GM21737 (cell line): ENCODE measurements at regions not wholly inside any gene's neighbourhood (a gene's known extent, or its start where the extent isn't known, plus 50 kb on each side); places are given as distances from the start of the nearest gene placed in this dataset.
"Not testable (repeated sequence)": the region's sequence is repeated elsewhere in the genome, so short reads cannot be mapped to it uniquely, and the experiment has no call there.

ENCODE experiments used
- ATAC-seq: cut with Tn5 transposase; IDR thresholded peaks from one replicate; pipeline ENCODE4 v1.9.1; 2021; ENCODE audit warnings: mild to moderate bottlenecking, moderate library complexity; ENCODE audit not compliant: unreplicated experiment

- ATAC-seq, result not testable (repeated sequence)
Observed at GRCh38 chrX:40788698-40789097, 53.4 kb upstream of the MED14 start.

DNA sequence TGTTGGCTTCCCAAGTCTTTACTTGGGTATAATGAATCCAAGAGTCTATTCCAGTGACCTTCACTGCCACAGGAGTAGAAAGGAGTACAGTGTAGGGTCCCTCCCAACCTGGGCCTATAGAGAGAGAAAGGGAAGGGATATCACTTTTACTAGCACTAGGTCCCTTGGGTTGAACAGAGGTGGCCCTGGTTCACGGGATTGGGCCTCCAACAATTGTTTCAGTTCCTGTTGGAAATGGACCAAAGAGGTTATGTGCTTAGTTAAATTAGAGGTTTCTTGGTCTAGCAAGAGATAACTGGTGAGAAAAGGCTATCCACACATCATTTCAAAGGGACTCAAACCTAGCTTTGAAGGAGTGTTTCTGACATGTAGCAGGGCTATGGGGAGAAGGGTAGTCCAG, 57.1 kb upstream of the MED14 start:
- no peak for ATAC-seq

DNA sequence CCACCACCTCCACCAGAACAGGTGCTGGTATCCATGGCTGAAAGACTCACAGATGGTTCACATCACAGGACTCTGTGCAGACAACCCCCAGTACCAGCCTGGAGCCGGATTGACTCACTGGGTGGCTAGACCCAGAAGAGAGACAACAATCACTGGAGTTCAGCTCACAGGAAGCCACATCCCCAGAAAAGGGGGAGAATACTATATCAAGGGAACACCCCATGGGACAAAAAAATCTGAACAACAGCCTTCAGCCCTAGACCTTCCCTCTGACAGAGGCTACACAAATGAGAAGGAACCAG, 59.4 kb upstream of the MED14 start:
- ATAC-seq, result not testable (repeated sequence)

DNA sequence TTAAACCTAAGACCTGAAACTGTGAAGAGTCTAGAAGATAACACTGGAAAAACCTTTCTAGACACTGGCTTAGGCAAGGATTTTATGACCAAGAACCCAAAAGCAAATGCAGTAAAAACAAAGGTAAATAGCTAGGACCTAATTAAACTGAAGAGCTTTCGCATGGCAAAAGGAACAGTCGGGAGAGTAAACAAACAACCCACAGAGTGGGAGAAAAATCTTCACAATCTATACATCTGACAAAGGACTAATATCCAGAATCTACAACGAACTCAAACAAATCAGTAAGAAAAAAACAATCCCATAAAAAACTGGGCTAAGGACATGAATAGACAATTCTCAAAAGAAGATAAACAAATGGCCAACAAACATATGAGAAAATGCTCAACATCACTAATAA, 64.4 kb upstream of the MED14 start:
- not testable (repeated sequence) for ATAC-seq

DNA sequence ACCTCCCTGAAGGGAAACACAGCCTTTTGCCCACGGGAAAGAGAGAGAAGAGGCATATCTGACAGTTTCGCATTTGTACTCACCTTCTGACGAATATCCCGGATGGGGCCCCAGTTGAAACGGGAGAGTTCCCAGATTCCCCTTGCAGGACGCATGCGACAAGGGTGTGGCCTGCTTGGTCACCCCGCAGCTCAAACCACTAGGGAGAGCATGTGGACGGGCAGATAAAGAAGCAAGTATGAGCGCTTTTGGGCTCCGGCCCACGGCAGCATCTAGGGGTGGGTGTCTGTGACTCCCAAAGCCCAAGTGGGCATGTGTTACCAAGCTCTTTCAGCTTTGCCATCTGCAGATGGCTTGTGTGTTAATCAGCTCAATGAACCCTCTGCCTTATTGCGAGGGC, 70.1 kb upstream of the MED14 start:
- no peak for ATAC-seq

- no peak for ATAC-seq
Observed at GRCh38 chrX:40806513-40807220, 71.3 kb upstream of the MED14 start.

- ATAC-seq, result no peak
Observed at GRCh38 chrX:40807384-40807783, 72.0 kb upstream of the MED14 start.

GRCh38 chrX:40808203-40808602, 72.9 kb upstream of the MED14 start:
- no peak for ATAC-seq

- ATAC-seq, result no peak
Observed at GRCh38 chrX:40809210-40809609, 73.9 kb upstream of the MED14 start.

GRCh38 chrX:40815045-40815444, 79.7 kb upstream of the MED14 start:
- not testable (repeated sequence) for ATAC-seq

DNA sequence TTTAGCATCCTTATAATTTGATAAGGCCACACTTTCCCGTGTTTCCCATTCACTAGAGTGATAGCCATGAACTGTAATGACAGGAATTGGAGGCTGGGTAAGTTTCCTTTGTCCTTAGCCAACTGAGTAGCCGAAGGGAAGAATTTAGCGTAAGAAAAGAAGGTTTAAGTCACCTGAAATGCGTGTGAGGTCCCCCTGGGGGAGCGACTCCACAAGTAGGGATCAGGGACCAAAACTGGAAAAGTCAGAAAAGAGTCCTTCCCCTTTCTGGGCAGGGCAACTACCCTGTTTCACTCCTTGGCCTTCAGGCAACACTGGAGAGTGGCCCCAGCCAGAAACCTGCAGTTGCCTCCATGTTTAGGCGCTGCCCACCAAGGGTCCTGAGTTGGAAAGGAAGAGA, 81.6 kb upstream of the MED14 start:
- no peak for ATAC-seq

GRCh38 chrX:40818236-40818635, 82.9 kb upstream of the MED14 start:
- no peak for ATAC-seq

- ATAC-seq, result no peak
Observed at GRCh38 chrX:40821780-40822179, 86.4 kb upstream of the MED14 start.

GRCh38 chrX:40827331-40827730, 92.0 kb upstream of the MED14 start:
- ATAC-seq, result no peak

GRCh38 chrX:40831750-40832149, 96.4 kb upstream of the MED14 start:
- no peak for ATAC-seq

- ATAC-seq, result no peak
Observed at GRCh38 chrX:40832723-40833122, 97.4 kb upstream of the MED14 start.

- no peak for ATAC-seq
Observed at GRCh38 chrX:40834225-40834624, 98.9 kb upstream of the MED14 start.

- ATAC-seq, result no peak
Observed at GRCh38 chrX:40835526-40835925, 100.2 kb upstream of the MED14 start.

- ATAC-seq, result no peak
Observed at GRCh38 chrX:40843643-40844042, 108.3 kb upstream of the MED14 start.

- ATAC-seq, result no peak
Observed at GRCh38 chrX:40844471-40844870, 109.1 kb upstream of the MED14 start.

GRCh38 chrX:40845331-40845911, 110.1 kb upstream of the MED14 start:
- ATAC-seq, result no peak

- no peak for ATAC-seq
Observed at GRCh38 chrX:40849906-40850823, 114.8 kb upstream of the MED14 start.
